Upper lobe of left lung (tissue), 6 donors: ENCODE measurements at regions not wholly inside any gene's neighbourhood (a gene's known extent, or its start where the extent isn't known, plus 50 kb on each side); places are given as distances from the start of the nearest gene placed in this dataset.

ENCODE experiments used
- ATAC-seq, 2 donors: fragments of 200-7000 bp; cut with Tn5 transposase; one replicate each; pipeline ENCODE4 v1.9.1; 2022; ENCODE audit warnings: mild to moderate bottlenecking in 2 of 2, moderate library complexity in 2 of 2; ENCODE audit not compliant: low FRiP score in 2 of 2
- DNase-seq, 2 donors: peaks; one replicate each; pipeline ENCODE4 v3.0.0-alpha.2; 2019 to 2020
- H3K27ac ChIP-seq, 4 donors: fragments of 200-600 bp; sonication (generic); one replicate each; pipeline ENCODE4 v1.5.1; 2016 to 2019
- H3K27me3 ChIP-seq, 4 donors: fragments of 200-600 bp; sonication (generic); one replicate each; pipeline ENCODE4 v1.5.1; 2017 to 2019
- H3K36me3 ChIP-seq, 4 donors: fragments of 200-600 bp; sonication (generic); one replicate each; pipeline ENCODE4 v1.5.1; 2016 to 2019
- H3K4me1 ChIP-seq, 4 donors: fragments of 200-600 bp; sonication (generic); one replicate each; pipeline ENCODE4 v1.5.1; 2018 to 2019
- H3K4me3 ChIP-seq, 4 donors: fragments of 200-600 bp; sonication (generic); one replicate each; pipeline ENCODE4 v1.5.1; 2017 to 2019; ENCODE audit warnings: mild to moderate bottlenecking in 2 of 4, moderate library complexity in 1 of 4
- H3K9me3 ChIP-seq, 4 donors: fragments of 200-600 bp; sonication (generic); one replicate each; pipeline ENCODE4 v1.5.1; 2018 to 2019
- CTCF ChIP-seq, 6 experiments: fragments of 450-650 bp in 4 of 6; fragments of 200-600 bp in 2 of 6; sonication (generic) in 2 of 6; IDR thresholded peaks; one replicate each; pipeline ENCODE4 v1.5.1; 2016 to 2019; ENCODE audit warnings: antibody characterized with exemption in 6 of 6
- EP300 ChIP-seq, 4 donors: sonication (generic); formaldehyde crosslinking; IDR thresholded peaks; one replicate each; pipeline ENCODE4 v1.5.1; 2017; ENCODE audit warnings: antibody characterized with exemption in 4 of 4, control low read depth in 2 of 4
- POLR2A ChIP-seq, 4 donors: fragments of 450-650 bp; IDR thresholded peaks; one replicate each; pipeline ENCODE4 v1.5.1; 2016 to 2017; ENCODE audit warnings: antibody characterized with exemption in 4 of 4, mild to moderate bottlenecking in 2 of 4
- POLR2AphosphoS5 ChIP-seq, 2 donors: sonication (generic); formaldehyde crosslinking; IDR thresholded peaks; one replicate each; pipeline ENCODE4 v1.5.1; 2017; ENCODE audit warnings: antibody characterized with exemption in 2 of 2
- WGBS, 2 donors: methylation state at CpG; one replicate each; pipeline ENCODE4 v1.1.5; 2017 to 2018; 5-methylcytosine and 5-hydroxymethylcytosine counted together
- donor health status: DM: no; HTN: no; CAD: no; lungs with moderate emphysema.
- donor health status: DM: no; HTN: yes; CAD: no; lungs with severe emphysema.

- H3K27me3 ChIP-seq: no peaks in the 10 kb centered on the region
- no peaks in the 10 kb centered on the region for H3K4me1 ChIP-seq
- WGBS, 2 donors: 94 to 97% methylated on average over 2 of the region's 2 CpGs
- no peak for DNase-seq
- H3K27ac ChIP-seq: no peak overlapping the region
- H3K4me3 ChIP-seq: no peak overlapping the region
- H3K36me3 ChIP-seq: no peaks in the 10 kb centered on the region
- ATAC-seq: no peak
- TF ChIP-seq POLR2A (IDR thresholded peaks at IDR 0.05): no peak
- no peak for TF ChIP-seq CTCF (IDR thresholded peaks at IDR 0.05)
- no peak for TF ChIP-seq POLR2AphosphoS5 (IDR thresholded peaks at IDR 0.05)
- no peak for TF ChIP-seq EP300 (IDR thresholded peaks at IDR 0.05)
- no peaks in the 10 kb centered on the region for H3K9me3 ChIP-seq
These were observed 1138.1 kb upstream of the PRKX start for GRCh38 chrX:4851534-4851933.

DNA sequence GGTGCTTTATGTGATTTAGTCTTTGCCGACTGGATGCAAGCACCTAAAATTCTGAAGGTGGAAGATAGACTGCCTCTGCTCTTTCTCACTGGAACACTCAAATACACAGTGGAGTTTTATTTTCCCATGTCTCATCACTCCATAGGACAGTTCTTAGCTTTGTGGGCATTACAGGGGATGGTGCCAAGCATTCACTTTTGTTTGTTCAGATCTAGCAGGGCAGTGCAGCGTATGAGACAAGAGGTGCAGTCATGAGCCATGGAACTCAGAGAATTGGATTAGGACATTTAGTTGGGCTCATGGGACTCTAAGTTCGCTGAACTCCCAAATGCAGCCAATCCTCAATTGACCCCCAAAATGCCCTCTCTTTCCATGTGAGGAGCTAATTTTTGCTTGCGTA is 1136.9 kb upstream of the PRKX start:
- TF ChIP-seq POLR2A (IDR thresholded peaks at IDR 0.05) (no peak), EP300 (IDR thresholded peaks at IDR 0.05) (no peak)
- Histone ChIP-seq H3K4me3 (no peak overlapping the region), H3K9me3 (no peaks in the 10 kb centered on the region), H3K4me1 (no peaks in the 10 kb centered on the region), H3K27ac (no peak overlapping the region), H3K36me3 (no peaks in the 10 kb centered on the region), H3K27me3 (no peaks in the 10 kb centered on the region)
- no peak for DNase-seq
- no peak for ATAC-seq
- 84 to 94% methylated on average over 4 of the region's 4 CpGs for WGBS, 2 donors

DNA sequence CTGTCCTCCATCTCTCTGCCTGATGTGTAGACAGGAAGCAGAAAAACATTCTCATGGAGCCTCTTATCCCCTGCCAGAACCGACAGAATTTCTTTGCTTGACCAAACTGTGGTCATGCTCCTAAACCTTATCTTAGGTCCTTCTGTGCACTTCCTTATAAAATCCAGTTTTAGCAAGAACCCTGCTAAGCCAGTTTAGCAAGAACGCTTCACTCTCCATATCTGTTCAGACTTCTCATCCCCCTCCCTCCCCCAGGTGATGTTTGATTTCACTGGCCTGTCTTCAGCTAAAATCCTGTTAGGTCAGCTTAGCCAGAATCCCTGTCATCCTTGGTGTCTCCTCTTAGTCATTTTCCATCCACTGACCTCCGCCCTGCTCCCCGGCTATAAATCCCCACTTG is 1130.9 kb upstream of the PRKX start:
- no peaks in the 10 kb centered on the region for H3K27me3 ChIP-seq
- ATAC-seq (no peak), DNase-seq (no peak)
- no peak overlapping the region for H3K4me3 ChIP-seq
- no peaks in the 10 kb centered on the region for H3K9me3 ChIP-seq
- TF ChIP-seq EP300 (IDR thresholded peaks at IDR 0.05) (no peak), CTCF (IDR thresholded peaks at IDR 0.05) (no peak), POLR2AphosphoS5 (IDR thresholded peaks at IDR 0.05) (no peak), POLR2A (IDR thresholded peaks at IDR 0.05) (no peak)
- 64 to 73% methylated on average over 4 of the region's 4 CpGs for WGBS, 2 donors
- no peaks in the 10 kb centered on the region for H3K4me1 ChIP-seq
- no peak overlapping the region for H3K27ac ChIP-seq
- no peaks in the 10 kb centered on the region for H3K36me3 ChIP-seq

- TF ChIP-seq CTCF (IDR thresholded peaks at IDR 0.05): no peak
- no peak for TF ChIP-seq EP300 (IDR thresholded peaks at IDR 0.05)
- no peak for TF ChIP-seq POLR2A (IDR thresholded peaks at IDR 0.05)
- no peak for TF ChIP-seq POLR2AphosphoS5 (IDR thresholded peaks at IDR 0.05)
- Histone ChIP-seq H3K4me1 (no peaks in the 10 kb centered on the region), H3K36me3 (no peaks in the 10 kb centered on the region), H3K27ac (no peak overlapping the region), H3K4me3 (no peak overlapping the region), H3K27me3 (no peaks in the 10 kb centered on the region), H3K9me3 (no peaks in the 10 kb centered on the region)
- ATAC-seq (no peak), DNase-seq (no peak)
- WGBS, 2 donors: 67% methylated on average over 2 of the region's 2 CpGs; no CpG with 5 or more reads in 1 of the 2 donors
These were observed 1127.8 kb upstream of the PRKX start for GRCh38 chrX:4841216-4841745.

- TF ChIP-seq CTCF (IDR thresholded peaks at IDR 0.05): no peak
- TF ChIP-seq POLR2AphosphoS5 (IDR thresholded peaks at IDR 0.05): no peak
- no peak for TF ChIP-seq EP300 (IDR thresholded peaks at IDR 0.05)
- TF ChIP-seq POLR2A (IDR thresholded peaks at IDR 0.05): no peak
- Histone ChIP-seq H3K36me3 (no peaks in the 10 kb centered on the region), H3K27ac (no peak overlapping the region), H3K4me3 (no peak overlapping the region), H3K9me3 (peaks cover 0 to 5% (median 0%) of the 10 kb centered on the region in 4 donors), H3K4me1 (no peaks in the 10 kb centered on the region), H3K27me3 (no peaks in the 10 kb centered on the region)
- WGBS, 2 donors: 69 to 70% methylated on average over 1 of the region's 1 CpG
- ATAC-seq: no peak
- no peak for DNase-seq
These were observed 1118.1 kb upstream of the PRKX start for GRCh38 chrX:4831574-4831973.
